Neural cell (in vitro differentiated cells): ENCODE measurements at regions not wholly inside any gene's neighbourhood (a gene's known extent, or its start where the extent isn't known, plus 50 kb on each side); places are given as distances from the start of the nearest gene placed in this dataset.
A peak's percentile ranks its signal among the peaks of the same experiment; 100 is the strongest.

Experiments
- H2AFZ ChIP-seq: fragments of 200-600, 300-800 bp; sonication (generic), shearing (Covaris generic); 2 replicates; pipeline ENCODE4 v1.6.0; 2014; ENCODE audit warnings: low read depth, mild to moderate bottlenecking, antibody characterized with exemption, low read length, moderate library complexity
- H3F3A ChIP-seq: fragments of 200-600 bp; shearing (Covaris generic); 2 replicates; pipeline ENCODE4 v1.6.1; 2016; ENCODE audit warnings: mild to moderate bottlenecking, moderate library complexity, mixed read lengths, antibody characterized with exemption, low read length; ENCODE audit not compliant: insufficient read depth, poor library complexity, severe bottlenecking
- H3K27ac ChIP-seq: fragments of 200-600, 300-800 bp; sonication (generic), shearing (Covaris generic); 2 replicates; pipeline ENCODE4 v1.5.1; 2014; ENCODE audit warnings: mild to moderate bottlenecking, low read length, moderate library complexity
- H3K27me3 ChIP-seq: fragments of 300-800, 200-600 bp; sonication (generic), shearing (Covaris generic); 2 replicates; pipeline ENCODE4 v1.6.0; 2014; ENCODE audit warnings: mild to moderate bottlenecking, low read depth, low read length, moderate library complexity; ENCODE audit not compliant: insufficient read depth
- H3K36me3 ChIP-seq: fragments of 300-800, 200-600 bp; sonication (generic), shearing (Covaris generic); 2 replicates; pipeline ENCODE4 v1.5.1; 2014; ENCODE audit warnings: mild to moderate bottlenecking, antibody characterized with exemption, low read length, moderate library complexity; ENCODE audit not compliant: insufficient read depth
- H3K4me2 ChIP-seq: fragments of 300-800, 200-600 bp; sonication (generic), shearing (Covaris generic); 2 replicates; pipeline ENCODE4 v1.6.0; 2014; ENCODE audit warnings: mild to moderate bottlenecking, low read length
- H3K4me3 ChIP-seq: fragments of 300-800, 200-600 bp; sonication (generic), shearing (Covaris generic); 2 replicates; pipeline ENCODE4 v1.5.1; 2014; ENCODE audit warnings: mild to moderate bottlenecking, low read length, moderate library complexity
- H3K79me2 ChIP-seq: fragments of 200-600 bp; shearing (Covaris generic); replicated peaks from 2 replicates; pipeline ENCODE4 v1.6.0; 2014; ENCODE audit warnings: mild to moderate bottlenecking, low read length, moderate library complexity; ENCODE audit not compliant: insufficient read depth
- H3K9ac ChIP-seq: fragments of 300-800, 200-600 bp; sonication (generic), shearing (Covaris generic); 2 replicates; pipeline ENCODE4 v1.6.1; 2016; ENCODE audit warnings: mild to moderate bottlenecking, low read length, mixed read lengths
- H3K9me2 ChIP-seq: fragments of 200-600 bp; shearing (Covaris generic); 2 replicates; pipeline ENCODE4 v1.6.1; 2016; ENCODE audit warnings: mild to moderate bottlenecking, low read length, mixed read lengths; ENCODE audit not compliant: insufficient read depth
- H3K9me3 ChIP-seq: fragments of 200-600, 300-800 bp; sonication (generic), shearing (Covaris generic); 2 replicates; pipeline ENCODE4 v1.6.1; 2016; ENCODE audit warnings: mild to moderate bottlenecking, mixed run types, low read length, moderate library complexity, mixed read lengths
- H4K20me1 ChIP-seq: fragments of 200-600 bp; shearing (Covaris generic); 2 replicates; pipeline ENCODE4 v1.6.1; 2016; ENCODE audit warnings: mild to moderate bottlenecking, mixed run types; ENCODE audit not compliant: insufficient read depth
- CTCF ChIP-seq: fragments of 450-650 bp; IDR thresholded peaks from 2 replicates; pipeline ENCODE4 v1.5.1; 2014; ENCODE audit warnings: antibody characterized with exemption, mild to moderate bottlenecking, moderate library complexity; ENCODE audit not compliant: poor library complexity, severe bottlenecking
- EP300 ChIP-seq: fragments of 450-650 bp; conservative IDR thresholded peaks from 2 replicates; pipeline ENCODE4 v1.6.1; 2014; ENCODE audit warnings: antibody characterized with exemption, mild to moderate bottlenecking, moderate library complexity; ENCODE audit not compliant: poor library complexity, severe bottlenecking
- EZH2 ChIP-seq: fragments of 200-600, 300-800 bp; shearing (Covaris generic), sonication (generic); IDR thresholded peaks from 2 replicates; pipeline ENCODE4 v1.6.1; 2014; ENCODE audit warnings: antibody characterized with exemption, low read length, borderline replicate concordance, mild to moderate bottlenecking; ENCODE audit not compliant: insufficient read depth, poor library complexity, severe bottlenecking
- MXI1 ChIP-seq: fragments of 450-650 bp; conservative IDR thresholded peaks from 2 replicates; pipeline ENCODE4 v1.6.1; 2014; ENCODE audit warnings: antibody characterized with exemption, mild to moderate bottlenecking; ENCODE audit not compliant: poor library complexity, severe bottlenecking
- POLR2AphosphoS5 ChIP-seq: IDR thresholded peaks from 2 replicates; pipeline ENCODE4 v1.6.1; 2012
- RAD21 ChIP-seq: fragments of 450-650 bp; conservative IDR thresholded peaks from 2 replicates; pipeline ENCODE4 v1.6.1; 2014; ENCODE audit warnings: antibody characterized with exemption, mild to moderate bottlenecking, moderate library complexity
- REST ChIP-seq: IDR thresholded peaks from 2 replicates; pipeline ENCODE4 v1.6.1; 2012; ENCODE audit warnings: borderline replicate concordance
- SMC3 ChIP-seq: fragments of 450-650 bp; conservative IDR thresholded peaks from 2 replicates; pipeline ENCODE4 v1.6.1; 2014; ENCODE audit warnings: antibody characterized with exemption, mild to moderate bottlenecking, moderate library complexity; ENCODE audit not compliant: poor library complexity
- TAF1 ChIP-seq: IDR thresholded peaks from 2 replicates; pipeline ENCODE4 v1.6.1; 2012; ENCODE audit warnings: low read depth

- peak overlapping the region; percentile 41 for H3K4me3 ChIP-seq
- no peak overlapping the region for H2AFZ ChIP-seq
- H3F3A ChIP-seq, result no peaks in the 10 kb centered on the region
- H4K20me1 ChIP-seq, result no peaks in the 10 kb centered on the region
- H3K4me2 ChIP-seq, result peak overlapping the region; percentile 18
- H3K9me2 ChIP-seq, result no peaks in the 10 kb centered on the region
- H3K9me3 ChIP-seq, result no peaks in the 10 kb centered on the region
- peak overlapping the region; percentile 9 for H3K9ac ChIP-seq
- peak overlapping the region; percentile 25 for H3K27ac ChIP-seq
- no peaks in the 10 kb centered on the region for H3K79me2 ChIP-seq
- no peaks in the 10 kb centered on the region for H3K27me3 ChIP-seq
- no peaks in the 10 kb centered on the region for H3K36me3 ChIP-seq
- TF ChIP-seq RAD21 (no peak), SMC3 (no peak), CTCF (no peak), EP300 (peak; percentile 72), POLR2AphosphoS5 (peak; percentile 36), MXI1 (no peak)
Measured at GRCh38 chr9:108271646-108272348, 584.0 kb downstream of the ACTL7B start.

GRCh38 chr9:108271236-108271635, 584.5 kb downstream of the ACTL7B start:
- Histone ChIP-seq H2AFZ (no peak overlapping the region), H3K27ac (peak overlapping the region; percentile 25)

More at GRCh38 chr9:108271236-108271635, 584.5 kb downstream of the ACTL7B start:
- H3K4me2 ChIP-seq, result no peak overlapping the region
- no peaks in the 10 kb centered on the region for H3K9me3 ChIP-seq
- peak overlapping the region; percentile 9 for H3K9ac ChIP-seq
- no peaks in the 10 kb centered on the region for H3K9me2 ChIP-seq
- H3K79me2 ChIP-seq, result no peaks in the 10 kb centered on the region
- H3F3A ChIP-seq, result no peaks in the 10 kb centered on the region
- no peaks in the 10 kb centered on the region for H3K27me3 ChIP-seq
- H3K36me3 ChIP-seq, result no peaks in the 10 kb centered on the region
- no peaks in the 10 kb centered on the region for H4K20me1 ChIP-seq
- peak overlapping the region; percentile 41 for H3K4me3 ChIP-seq
- TF ChIP-seq CTCF, result no peak
- TF ChIP-seq RAD21, result no peak
- TF ChIP-seq EP300, result no peak
- TF ChIP-seq TAF1, result no peak
- TF ChIP-seq EZH2, result no peak
- no peak for TF ChIP-seq MXI1
- TF ChIP-seq POLR2AphosphoS5, result no peak
- TF ChIP-seq REST, result no peak
- no peak for TF ChIP-seq SMC3
